ENCODE measurements at regions not wholly inside any gene's neighbourhood (a gene's known extent, or its start where the extent isn't known, plus 50 kb on each side); places are given as distances from the start of the nearest gene placed in this dataset.

GRCh38 chr6:84521511-84521910, 242.9 kb downstream of the TBX18 start:
- DNase-seq, result no peak

GRCh38 chr6:84517741-84518530, 246.5 kb downstream of the TBX18 start:
- no peak for DNase-seq

GRCh38 chr6:84516154-84516553, 248.2 kb downstream of the TBX18 start:
- DNase-seq, result no peak

GRCh38 chr6:84515067-84515466, 249.3 kb downstream of the TBX18 start:
- no peak for DNase-seq

GRCh38 chr6:84514089-84514971, 250.1 kb downstream of the TBX18 start:
- DNase-seq, result no peak

GRCh38 chr6:84512391-84512790, 252.0 kb downstream of the TBX18 start:
- no peak for DNase-seq

- no peak for DNase-seq
These were observed 252.5 kb downstream of the TBX18 start for GRCh38 chr6:84511929-84512328.

GRCh38 chr6:84508981-84509380, 255.4 kb downstream of the TBX18 start:
- DNase-seq, result no peak

- no peak for DNase-seq
These were observed 256.1 kb downstream of the TBX18 start for GRCh38 chr6:84508334-84508733.

GRCh38 chr6:84504025-84504424, 260.4 kb downstream of the TBX18 start:
- DNase-seq, result no peak

- no peak for DNase-seq
These were observed 263.1 kb downstream of the TBX18 start for GRCh38 chr6:84501315-84501714.

- no peak for DNase-seq
These were observed 263.7 kb downstream of the TBX18 start for GRCh38 chr6:84500726-84501125.

GRCh38 chr6:84498905-84499304, 265.5 kb downstream of the TBX18 start:
- DNase-seq, result no peak

- no peak for DNase-seq
These were observed 265.1 kb upstream of the CEP162 start for GRCh38 chr6:84492241-84493165.

GRCh38 chr6:84489598-84489997, 262.2 kb upstream of the CEP162 start:
- no peak for DNase-seq

GRCh38 chr6:84486526-84486925, 259.1 kb upstream of the CEP162 start:
- DNase-seq, result no peak

- DNase-seq, result no peak
These were observed 241.7 kb upstream of the CEP162 start for GRCh38 chr6:84469144-84469543.

- DNase-seq, result no peak
These were observed 239.9 kb upstream of the CEP162 start for GRCh38 chr6:84467296-84467695.

GRCh38 chr6:84466511-84466910, 239.1 kb upstream of the CEP162 start:
- peak; percentile 40 for DNase-seq

- no peak for DNase-seq
These were observed 237.0 kb upstream of the CEP162 start for GRCh38 chr6:84464471-84464870.

GRCh38 chr6:84462698-84463097, 235.3 kb upstream of the CEP162 start:
- DNase-seq, result peak; percentile 45

- no peak for DNase-seq
These were observed 234.0 kb upstream of the CEP162 start for GRCh38 chr6:84461461-84461860.

- peak; percentile 27 for DNase-seq
These were observed 233.0 kb upstream of the CEP162 start for GRCh38 chr6:84460491-84460890.

Measured in kidney glomerular epithelial cell (primary cell).